MCF 10A (cell line): ENCODE measurements at regions not wholly inside any gene's neighbourhood (a gene's known extent, or its start where the extent isn't known, plus 50 kb on each side); places are given as distances from the start of the nearest gene placed in this dataset.

ENCODE experiments used
- BruUV-seq: library from RNA; stranded (reverse); fragments of 400-500 nt; replicated peaks from 2 replicates; lab custom pipeline; 2021; lab: Mats Ljungman, UMichigan
- CTCF ChIA-PET: fragments of 300-600 bp; sonication (Branson Sonifier 250); formaldehyde crosslinking; extraction: SDS; loops from one replicate; lab custom pipeline; 2021; ENCODE audit warnings: antibody characterized with exemption, inconsistent platforms; lab: Yijun Ruan, JAX
- POLR2A ChIA-PET: fragments of 300-600, 350-650 bp; sonication (Branson Sonifier 250); formaldehyde crosslinking; extraction: SDS; loops from one replicate; lab custom pipeline; 2020; ENCODE audit warnings: antibody characterized with exemption, inconsistent platforms; lab: Yijun Ruan, JAX
- DNase-seq: peaks from one replicate; pipeline ENCODE4 v3.0.0-alpha.2; 2018; ENCODE audit not compliant: unreplicated experiment
- H3K27ac Mint-ChIP-seq: one replicate; pipeline ENCODE4 v1.8.0; 2022; ENCODE audit warnings: mild to moderate bottlenecking, low read depth, mixed read lengths; ENCODE audit not compliant: unreplicated experiment
- H3K27me3 Mint-ChIP-seq: one replicate; pipeline ENCODE4 v1.8.0; 2022; ENCODE audit warnings: mixed read lengths; ENCODE audit not compliant: insufficient read depth, unreplicated experiment
- H3K36me3 Mint-ChIP-seq: one replicate; pipeline ENCODE4 v1.8.0; 2022; ENCODE audit warnings: mild to moderate bottlenecking, moderate library complexity, mixed read lengths; ENCODE audit not compliant: insufficient read depth, unreplicated experiment
- H3K4me1 Mint-ChIP-seq: one replicate; pipeline ENCODE4 v1.8.0; 2022; ENCODE audit warnings: mixed read lengths; ENCODE audit not compliant: insufficient read depth, unreplicated experiment
- H3K4me3 Mint-ChIP-seq: one replicate; pipeline ENCODE4 v1.8.0; 2022; ENCODE audit warnings: mild to moderate bottlenecking, moderate library complexity, mixed read lengths; ENCODE audit not compliant: unreplicated experiment
- H3K9me3 Mint-ChIP-seq: one replicate; pipeline ENCODE4 v1.8.0; 2022; ENCODE audit warnings: mixed read lengths; ENCODE audit not compliant: unreplicated experiment
- intact Hi-C: fragments of 100-400 bp; cut with micrococcal nuclease; formaldehyde crosslinking; loops from 2 replicates; pipeline ENCODE4 v1.14.1; 2022
- TF ChIP-seq, protein P1 (sequence below): fragments of 200-600 bp; IDR thresholded peaks from one replicate; pipeline ENCODE4 v1.8.0; 2022; ENCODE audit warnings: antibody characterized with exemption, mild to moderate bottlenecking; ENCODE audit not compliant: unreplicated experiment

DNA sequence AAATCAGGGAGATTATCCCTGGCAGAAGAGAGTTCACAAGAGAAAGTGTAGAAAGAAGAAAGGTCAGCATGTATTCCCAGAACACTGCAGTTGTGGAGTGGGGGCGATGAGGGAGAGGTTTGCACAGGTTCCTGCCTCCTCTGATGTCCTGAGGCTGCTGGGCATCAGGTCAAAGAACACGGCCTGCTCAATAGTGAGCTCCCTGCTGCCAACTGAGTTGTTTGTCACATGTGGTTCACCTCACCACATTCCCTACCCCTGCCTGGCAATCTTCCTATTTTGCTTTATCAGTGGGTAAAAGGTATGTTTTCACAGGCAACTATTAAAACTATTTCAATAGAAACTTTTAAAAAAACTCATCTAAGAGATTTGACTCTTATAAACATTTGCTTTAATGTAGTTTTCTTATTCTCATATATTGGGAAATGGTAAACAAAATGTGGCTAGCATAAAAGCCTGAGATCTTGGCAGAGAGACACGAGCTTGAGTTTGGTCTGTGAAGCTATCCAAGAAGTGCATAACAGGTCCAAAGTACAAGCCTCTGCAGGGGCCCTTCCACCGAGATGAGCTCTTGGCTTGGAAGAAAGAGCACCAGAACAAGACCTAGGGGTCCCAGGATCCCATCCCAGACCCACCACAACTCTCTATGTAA is 123.9 kb upstream of the SRD5A2 start:
- no TSS peak for BruUV-seq
- intact Hi-C loops = no loop called here
- H3K4me3 Mint-ChIP-seq = no peak overlapping the region
- H3K4me1 Mint-ChIP-seq = no peaks in the 10 kb centered on the region
- H3K27ac Mint-ChIP-seq = no peak overlapping the region
- CTCF ChIA-PET = interaction anchor here (0.5 to 1.5 kb wide), 3 partner anchors 26 to 148 kb away, joined by 3 read pairs; no protein-coding TSS in a partner anchor
- no peaks in the 10 kb centered on the region for H3K36me3 Mint-ChIP-seq
- TF ChIP-seq, protein P1, sequence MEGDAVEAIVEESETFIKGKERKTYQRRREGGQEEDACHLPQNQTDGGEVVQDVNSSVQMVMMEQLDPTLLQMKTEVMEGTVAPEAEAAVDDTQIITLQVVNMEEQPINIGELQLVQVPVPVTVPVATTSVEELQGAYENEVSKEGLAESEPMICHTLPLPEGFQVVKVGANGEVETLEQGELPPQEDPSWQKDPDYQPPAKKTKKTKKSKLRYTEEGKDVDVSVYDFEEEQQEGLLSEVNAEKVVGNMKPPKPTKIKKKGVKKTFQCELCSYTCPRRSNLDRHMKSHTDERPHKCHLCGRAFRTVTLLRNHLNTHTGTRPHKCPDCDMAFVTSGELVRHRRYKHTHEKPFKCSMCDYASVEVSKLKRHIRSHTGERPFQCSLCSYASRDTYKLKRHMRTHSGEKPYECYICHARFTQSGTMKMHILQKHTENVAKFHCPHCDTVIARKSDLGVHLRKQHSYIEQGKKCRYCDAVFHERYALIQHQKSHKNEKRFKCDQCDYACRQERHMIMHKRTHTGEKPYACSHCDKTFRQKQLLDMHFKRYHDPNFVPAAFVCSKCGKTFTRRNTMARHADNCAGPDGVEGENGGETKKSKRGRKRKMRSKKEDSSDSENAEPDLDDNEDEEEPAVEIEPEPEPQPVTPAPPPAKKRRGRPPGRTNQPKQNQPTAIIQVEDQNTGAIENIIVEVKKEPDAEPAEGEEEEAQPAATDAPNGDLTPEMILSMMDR = no peak
- POLR2A ChIA-PET = no interaction called here
- peaks cover 19% of the 10 kb centered on the region for H3K9me3 Mint-ChIP-seq
- DNase-seq = no peak
- H3K27me3 Mint-ChIP-seq = no peaks in the 10 kb centered on the region

DNA sequence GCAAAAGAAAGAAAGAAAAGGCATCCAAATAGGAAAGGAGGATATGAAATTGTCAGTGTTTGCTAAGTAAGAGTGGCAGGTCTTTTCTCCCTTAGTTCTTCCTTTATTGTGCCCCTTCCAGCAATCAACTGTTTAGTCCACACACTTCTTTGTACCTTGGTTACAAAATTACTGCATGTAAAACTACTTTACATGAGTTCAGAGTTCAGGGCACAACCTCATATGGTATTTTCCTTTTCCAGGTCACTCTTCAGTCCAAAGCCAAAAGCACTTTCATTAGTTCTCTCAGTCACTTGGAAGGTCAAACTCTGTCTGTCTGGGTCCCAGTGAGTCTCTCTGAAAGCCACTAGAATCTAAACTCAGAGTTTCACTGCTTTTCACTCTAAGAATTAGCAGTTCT is 122.5 kb upstream of the SRD5A2 start:
- POLR2A ChIA-PET = no interaction called here
- no peak for DNase-seq
- no TSS peak for BruUV-seq
- H3K27ac Mint-ChIP-seq = no peak overlapping the region
- H3K4me3 Mint-ChIP-seq = no peak overlapping the region
- no peaks in the 10 kb centered on the region for H3K4me1 Mint-ChIP-seq
- intact Hi-C loops = no loop called here
- H3K9me3 Mint-ChIP-seq = peaks cover 26% of the 10 kb centered on the region
- H3K27me3 Mint-ChIP-seq = no peaks in the 10 kb centered on the region
- TF ChIP-seq, protein P1 = no peak
- no peaks in the 10 kb centered on the region for H3K36me3 Mint-ChIP-seq
- CTCF ChIA-PET = no interaction called here

- Mint-ChIP-seq H3K9me3 (peaks cover 37% of the 10 kb centered on the region), H3K36me3 (no peaks in the 10 kb centered on the region), H3K4me1 (no peaks in the 10 kb centered on the region), H3K27ac (no peak overlapping the region), H3K4me3 (no peak overlapping the region), H3K27me3 (no peaks in the 10 kb centered on the region)
- POLR2A ChIA-PET = interaction anchor here (0.7 kb wide), 1 partner anchor 221 kb away, joined by 3 read pairs; no protein-coding TSS in a partner anchor
- intact Hi-C loops = no loop called here
- TF ChIP-seq, protein P1 = no peak
- CTCF ChIA-PET = interaction anchor here (2.1 kb wide), 1 partner anchor 31 kb away, joined by 5 read pairs; no protein-coding TSS in a partner anchor
- BruUV-seq = no TSS peak
- DNase-seq = no peak
Observed at GRCh38 chr2:31698722-31699121, 118.0 kb upstream of the SRD5A2 start.

GRCh38 chr2:31696068-31696467 is 115.3 kb upstream of the SRD5A2 start:
- Mint-ChIP-seq H3K36me3 (no peaks in the 10 kb centered on the region), H3K27ac (no peak overlapping the region), H3K4me1 (no peaks in the 10 kb centered on the region), H3K4me3 (no peak overlapping the region), H3K9me3 (peaks cover 35% of the 10 kb centered on the region), H3K27me3 (no peaks in the 10 kb centered on the region)
- no peak for DNase-seq
- no TSS peak for BruUV-seq
- ChIA-PET CTCF (interaction anchor here (0.6 kb wide), 1 partner anchor 914 kb away, joined by 3 read pairs; no protein-coding TSS in a partner anchor), POLR2A (no interaction called here)
- TF ChIP-seq, protein P1 = no peak
- intact Hi-C loops = no loop called here
